ENCODE measurements at regions not wholly inside any gene's neighbourhood (a gene's known extent, or its start where the extent isn't known, plus 50 kb on each side); places are given as distances from the start of the nearest gene placed in this dataset.

DNA sequence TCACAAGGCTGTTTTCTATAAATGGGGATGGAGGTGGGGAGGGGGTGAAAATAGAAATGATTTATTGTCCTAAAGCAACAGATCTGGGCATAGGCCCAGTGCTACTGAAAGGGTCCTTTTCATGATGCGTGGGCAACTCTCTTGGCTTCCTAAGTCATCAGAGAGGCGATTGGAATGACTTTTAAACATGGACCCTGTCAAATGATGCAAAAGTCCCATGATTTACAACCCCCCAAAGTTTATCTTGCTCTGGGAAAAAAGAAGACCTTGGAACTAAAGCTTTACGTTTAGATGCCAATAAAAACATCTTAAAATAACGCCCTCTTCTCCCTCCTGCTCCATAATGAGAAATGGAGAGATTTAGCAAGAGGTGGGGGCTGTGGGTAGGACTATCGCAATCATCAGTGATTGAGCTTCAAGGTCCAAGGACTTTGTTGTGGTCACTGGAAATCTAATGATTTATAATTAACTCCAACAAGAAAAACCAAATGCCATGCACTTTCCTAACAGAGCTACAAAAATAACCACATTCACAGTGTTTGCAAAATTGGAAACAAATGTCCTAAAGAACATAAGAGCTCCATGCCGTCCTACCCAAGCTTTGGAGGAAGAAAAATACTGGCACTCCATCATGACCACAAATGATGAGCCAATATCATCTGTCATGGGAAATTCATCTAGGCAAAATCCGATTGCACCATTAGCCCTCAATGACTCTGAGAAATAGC lies 167.5 kb upstream of the CLINT1 start:
- 58 to 68% methylated on average over 7 of the region's 7 CpGs for WGBS, 2 donors
- intact Hi-C loops (cut with DNase I), result no loop called here
- ATAC-seq (peak in 1 of 8 donors; percentile 30), DNase-seq (no peak)
- Histone ChIP-seq H3K27me3 (peaks cover 0 to 7% (median 0%) of the 10 kb centered on the region in 7 donors), H3K4me1 (peaks cover 0 to 6% (median 0%) of the 10 kb centered on the region in 9 donors), H3K27ac (peak overlapping the region in 1 of 10 donors; percentile 12), H3K9me3 (no peaks in the 10 kb centered on the region), H3K4me3 (no peak overlapping the region), H3K36me3 (no peaks in the 10 kb centered on the region)
- TF ChIP-seq, protein P1, sequence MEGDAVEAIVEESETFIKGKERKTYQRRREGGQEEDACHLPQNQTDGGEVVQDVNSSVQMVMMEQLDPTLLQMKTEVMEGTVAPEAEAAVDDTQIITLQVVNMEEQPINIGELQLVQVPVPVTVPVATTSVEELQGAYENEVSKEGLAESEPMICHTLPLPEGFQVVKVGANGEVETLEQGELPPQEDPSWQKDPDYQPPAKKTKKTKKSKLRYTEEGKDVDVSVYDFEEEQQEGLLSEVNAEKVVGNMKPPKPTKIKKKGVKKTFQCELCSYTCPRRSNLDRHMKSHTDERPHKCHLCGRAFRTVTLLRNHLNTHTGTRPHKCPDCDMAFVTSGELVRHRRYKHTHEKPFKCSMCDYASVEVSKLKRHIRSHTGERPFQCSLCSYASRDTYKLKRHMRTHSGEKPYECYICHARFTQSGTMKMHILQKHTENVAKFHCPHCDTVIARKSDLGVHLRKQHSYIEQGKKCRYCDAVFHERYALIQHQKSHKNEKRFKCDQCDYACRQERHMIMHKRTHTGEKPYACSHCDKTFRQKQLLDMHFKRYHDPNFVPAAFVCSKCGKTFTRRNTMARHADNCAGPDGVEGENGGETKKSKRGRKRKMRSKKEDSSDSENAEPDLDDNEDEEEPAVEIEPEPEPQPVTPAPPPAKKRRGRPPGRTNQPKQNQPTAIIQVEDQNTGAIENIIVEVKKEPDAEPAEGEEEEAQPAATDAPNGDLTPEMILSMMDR (IDR thresholded peaks at IDR 0.05), result no peak

DNA sequence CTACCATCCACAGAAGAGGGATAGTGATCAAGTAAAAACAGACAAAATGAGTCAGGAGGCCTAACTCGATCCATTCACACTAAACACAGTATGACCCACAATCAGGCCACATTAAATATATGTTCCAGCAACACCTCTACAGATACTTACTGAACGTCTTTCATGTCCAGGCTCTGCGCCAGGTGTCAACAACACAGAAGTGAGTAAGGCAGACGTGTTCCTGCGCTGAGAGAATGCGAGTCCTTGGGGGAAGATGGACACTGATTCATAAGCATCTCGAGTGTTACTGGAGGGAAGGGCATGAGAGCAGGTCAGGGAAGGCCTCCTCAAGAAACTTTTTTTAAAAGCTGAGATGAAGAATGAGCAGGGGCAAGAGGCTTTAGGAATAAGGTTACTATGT lies 164.3 kb upstream of the CLINT1 start:
- Histone ChIP-seq H3K27me3 (peaks cover 0 to 3% (median 0%) of the 10 kb centered on the region in 7 donors), H3K4me1 (peaks cover 0 to 4% (median 0%) of the 10 kb centered on the region in 9 donors), H3K27ac (no peak overlapping the region), H3K4me3 (no peak overlapping the region), H3K36me3 (no peaks in the 10 kb centered on the region), H3K9me3 (no peaks in the 10 kb centered on the region)
- 67 to 73% methylated on average over 7 of the region's 7 CpGs for WGBS, 2 donors
- DNase-seq (no peak), ATAC-seq (no peak)
- TF ChIP-seq, protein P1 (IDR thresholded peaks at IDR 0.05), result no peak
- intact Hi-C loops (cut with DNase I), result no loop called here

DNA sequence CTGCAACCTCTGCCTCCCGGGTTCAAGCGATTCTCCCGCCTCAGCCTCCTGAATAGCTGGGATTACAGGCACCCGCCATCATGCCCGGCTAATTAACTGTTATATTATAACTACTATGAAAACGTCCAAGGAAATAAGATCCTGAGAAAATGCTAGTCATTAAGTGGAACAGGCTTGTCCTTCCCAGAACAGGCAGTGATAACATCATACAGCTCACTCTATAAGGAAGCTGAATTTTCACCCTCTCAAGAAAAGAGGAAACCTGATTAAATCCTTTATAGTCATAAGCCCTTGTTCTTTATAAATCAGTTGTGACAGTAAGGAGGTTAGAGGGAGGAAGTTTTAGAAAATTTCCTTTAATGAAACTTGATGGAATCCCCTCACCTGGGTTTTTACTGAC lies 163.9 kb upstream of the CLINT1 start:
- H3K9me3 ChIP-seq, result no peaks in the 10 kb centered on the region
- DNase-seq (no peak), ATAC-seq (no peak)
- peaks cover 0 to 3% (median 0%) of the 10 kb centered on the region in 7 donors for H3K27me3 ChIP-seq
- H3K36me3 ChIP-seq, result no peaks in the 10 kb centered on the region
- peaks cover 0 to 4% (median 0%) of the 10 kb centered on the region in 9 donors for H3K4me1 ChIP-seq
- no peak overlapping the region for H3K4me3 ChIP-seq
- WGBS, 2 donors, result 81 to 82% methylated on average over 6 of the region's 6 CpGs
- TF ChIP-seq, protein P1 (IDR thresholded peaks at IDR 0.05), result no peak
- intact Hi-C loops (cut with DNase I), result no loop called here
- H3K27ac ChIP-seq, result no peak overlapping the region

DNA sequence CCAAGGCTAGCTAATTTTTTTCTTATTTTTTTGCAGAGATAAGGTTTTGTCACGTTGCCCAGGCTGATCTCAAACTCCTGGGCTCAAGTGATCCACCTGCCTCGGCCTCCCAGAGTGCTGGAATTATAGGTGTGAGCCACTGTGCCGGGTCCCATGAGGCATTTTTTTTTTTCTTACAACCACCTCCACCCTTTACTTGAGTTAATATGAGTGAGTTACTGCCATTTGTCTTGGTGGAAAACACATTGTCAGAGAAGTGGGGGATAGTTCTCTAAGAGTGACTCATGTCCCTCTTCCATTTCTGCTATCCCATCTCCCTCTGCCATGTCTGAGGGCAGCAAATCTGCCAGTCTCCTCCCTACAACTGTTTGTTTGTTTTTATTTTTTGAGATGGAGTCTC lies 163.4 kb upstream of the CLINT1 start:
- Histone ChIP-seq H3K27ac (no peak overlapping the region), H3K4me1 (peaks cover 0 to 4% (median 0%) of the 10 kb centered on the region in 9 donors), H3K4me3 (no peak overlapping the region), H3K36me3 (no peaks in the 10 kb centered on the region), H3K9me3 (no peaks in the 10 kb centered on the region), H3K27me3 (peaks cover 0 to 3% (median 0%) of the 10 kb centered on the region in 7 donors)
- ATAC-seq, result no peak
- TF ChIP-seq, protein P1 (IDR thresholded peaks at IDR 0.05), result no peak
- DNase-seq, result no peak
- 59 to 79% methylated on average over 3 of the region's 3 CpGs for WGBS, 2 donors
- intact Hi-C loops (cut with DNase I), result no loop called here
